ENCODE measurements at regions not wholly inside any gene's neighbourhood (a gene's known extent, or its start where the extent isn't known, plus 50 kb on each side); places are given as distances from the start of the nearest gene placed in this dataset.

- DNase-seq (ENCODE audit: low spot score) (no peak), ATAC-seq (ENCODE audit: insufficient number of reproducible peaks, low FRiP score, low read depth) (no peak)
These were observed 106.3 kb downstream of the GYPC start for GRCh38 chr2:126761981-126762878.

GRCh38 chr2:126764686-126765265 lies 108.8 kb downstream of the GYPC start:
- Histone ChIP-seq H3K4me3 (no peak overlapping the region), H3K36me3 (no peaks in the 10 kb centered on the region), H3K27ac (no peak overlapping the region), H3K9me3 (no peaks in the 10 kb centered on the region), H3K4me1 (ENCODE audit: control insufficient read depth in 1 of 2, low read depth in 2 of 2) (no peaks in the 10 kb centered on the region), H3K27me3 (replicated peaks; ENCODE audit: insufficient read depth) (no peaks in the 10 kb centered on the region)
- DNase-seq (ENCODE audit: low spot score) (no peak), ATAC-seq (ENCODE audit: insufficient number of reproducible peaks, low FRiP score, low read depth) (no peak)
- TF ChIP-seq, protein P1, sequence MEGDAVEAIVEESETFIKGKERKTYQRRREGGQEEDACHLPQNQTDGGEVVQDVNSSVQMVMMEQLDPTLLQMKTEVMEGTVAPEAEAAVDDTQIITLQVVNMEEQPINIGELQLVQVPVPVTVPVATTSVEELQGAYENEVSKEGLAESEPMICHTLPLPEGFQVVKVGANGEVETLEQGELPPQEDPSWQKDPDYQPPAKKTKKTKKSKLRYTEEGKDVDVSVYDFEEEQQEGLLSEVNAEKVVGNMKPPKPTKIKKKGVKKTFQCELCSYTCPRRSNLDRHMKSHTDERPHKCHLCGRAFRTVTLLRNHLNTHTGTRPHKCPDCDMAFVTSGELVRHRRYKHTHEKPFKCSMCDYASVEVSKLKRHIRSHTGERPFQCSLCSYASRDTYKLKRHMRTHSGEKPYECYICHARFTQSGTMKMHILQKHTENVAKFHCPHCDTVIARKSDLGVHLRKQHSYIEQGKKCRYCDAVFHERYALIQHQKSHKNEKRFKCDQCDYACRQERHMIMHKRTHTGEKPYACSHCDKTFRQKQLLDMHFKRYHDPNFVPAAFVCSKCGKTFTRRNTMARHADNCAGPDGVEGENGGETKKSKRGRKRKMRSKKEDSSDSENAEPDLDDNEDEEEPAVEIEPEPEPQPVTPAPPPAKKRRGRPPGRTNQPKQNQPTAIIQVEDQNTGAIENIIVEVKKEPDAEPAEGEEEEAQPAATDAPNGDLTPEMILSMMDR (IDR thresholded peaks at IDR 0.05) = no peak

More at GRCh38 chr2:126761981-126762878, 106.3 kb downstream of the GYPC start:
- no peak overlapping the region for H3K27ac ChIP-seq
- H3K4me3 ChIP-seq = no peak overlapping the region
- H3K36me3 ChIP-seq = no peaks in the 10 kb centered on the region
- H3K27me3 ChIP-seq (replicated peaks; ENCODE audit: insufficient read depth) = no peaks in the 10 kb centered on the region
- H3K4me1 ChIP-seq (ENCODE audit: control insufficient read depth in 1 of 2, low read depth in 2 of 2) = no peaks in the 10 kb centered on the region
- no peaks in the 10 kb centered on the region for H3K9me3 ChIP-seq
- TF ChIP-seq, protein P1 (IDR thresholded peaks at IDR 0.05) = no peak

GRCh38 chr2:126765395-126765794 lies 109.4 kb downstream of the GYPC start:
- Histone ChIP-seq H3K27me3 (replicated peaks; ENCODE audit: insufficient read depth) (no peaks in the 10 kb centered on the region), H3K36me3 (no peaks in the 10 kb centered on the region), H3K4me3 (no peak overlapping the region), H3K27ac (no peak overlapping the region), H3K9me3 (no peaks in the 10 kb centered on the region), H3K4me1 (ENCODE audit: control insufficient read depth in 1 of 2, low read depth in 2 of 2) (no peaks in the 10 kb centered on the region)
- no peak for DNase-seq (ENCODE audit: low spot score)
- TF ChIP-seq, protein P1 (IDR thresholded peaks at IDR 0.05) = no peak
- ATAC-seq (ENCODE audit: insufficient number of reproducible peaks, low FRiP score, low read depth) = no peak

DNA sequence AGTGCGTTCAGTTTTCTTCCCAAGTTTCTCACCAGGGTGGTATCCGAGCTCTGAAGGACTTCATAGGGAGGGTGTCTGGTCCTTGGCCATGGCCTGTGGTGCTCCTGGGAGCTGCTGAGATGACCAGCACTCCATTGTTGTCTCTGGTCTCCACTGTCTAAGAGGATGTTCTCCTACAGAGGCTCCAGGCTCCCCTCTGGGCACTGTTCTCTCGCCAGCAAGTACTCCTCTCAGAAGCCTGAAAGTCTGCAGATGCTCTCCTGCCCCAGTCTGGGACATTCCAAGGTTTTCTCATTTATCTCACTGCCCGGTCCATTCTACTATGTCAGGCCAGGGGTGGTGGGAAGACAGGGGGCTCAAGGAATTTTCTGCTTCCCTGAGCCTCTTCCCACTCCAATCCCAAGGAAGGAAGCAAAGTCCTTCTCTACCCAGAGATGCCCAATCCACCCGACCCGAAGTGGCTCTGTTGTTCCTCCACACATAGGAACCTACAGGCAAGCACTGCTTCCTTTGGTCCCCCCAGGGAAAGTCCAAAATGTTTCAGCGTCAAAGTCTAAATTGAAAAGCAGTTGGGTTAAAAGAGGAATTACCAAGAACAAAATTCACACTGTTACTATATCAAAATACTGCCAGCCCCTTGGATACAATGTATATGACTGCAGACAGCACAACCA lies 110.5 kb downstream of the GYPC start:
- Histone ChIP-seq H3K9me3 (no peaks in the 10 kb centered on the region), H3K27ac (no peak overlapping the region), H3K4me1 (ENCODE audit: control insufficient read depth in 1 of 2, low read depth in 2 of 2) (no peaks in the 10 kb centered on the region), H3K4me3 (no peak overlapping the region), H3K27me3 (replicated peaks; ENCODE audit: insufficient read depth) (no peaks in the 10 kb centered on the region), H3K36me3 (no peaks in the 10 kb centered on the region)
- no peak for DNase-seq (ENCODE audit: low spot score)
- no peak for ATAC-seq (ENCODE audit: insufficient number of reproducible peaks, low FRiP score, low read depth)
- TF ChIP-seq, protein P1 (IDR thresholded peaks at IDR 0.05) = no peak

DNA sequence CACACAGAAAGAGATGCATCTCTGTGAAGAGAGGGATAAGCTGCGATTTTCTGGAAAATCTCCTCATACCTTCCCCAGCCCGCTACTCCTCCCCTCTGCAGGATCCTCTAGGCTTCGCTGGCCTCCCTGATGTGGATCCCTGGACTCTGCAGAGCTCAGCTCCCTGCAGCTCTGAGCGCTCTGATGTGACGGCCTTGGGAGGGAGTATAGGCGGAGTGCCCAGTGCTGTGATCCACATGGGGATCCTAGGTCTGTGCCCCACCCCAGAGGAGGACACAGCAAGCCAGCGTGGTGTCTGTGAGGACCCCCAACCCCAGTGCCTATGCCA lies 111.0 kb downstream of the GYPC start:
- H3K4me1 ChIP-seq (ENCODE audit: control insufficient read depth in 1 of 2, low read depth in 2 of 2) = no peaks in the 10 kb centered on the region

More for the DNA sequence above, 111.0 kb downstream of the GYPC start:
- H3K27me3 ChIP-seq (replicated peaks; ENCODE audit: insufficient read depth) = no peaks in the 10 kb centered on the region
- TF ChIP-seq, protein P1 (IDR thresholded peaks at IDR 0.05) = no peak
- H3K9me3 ChIP-seq = no peaks in the 10 kb centered on the region
- H3K27ac ChIP-seq = no peak overlapping the region
- no peak for ATAC-seq (ENCODE audit: insufficient number of reproducible peaks, low FRiP score, low read depth)
- no peak for DNase-seq (ENCODE audit: low spot score)
- H3K36me3 ChIP-seq = no peaks in the 10 kb centered on the region
- H3K4me3 ChIP-seq = no peak overlapping the region
